Upper lobe of left lung (tissue), 4 donors: ENCODE measurements at regions not wholly inside any gene's neighbourhood (a gene's known extent, or its start where the extent isn't known, plus 50 kb on each side); places are given as distances from the start of the nearest gene placed in this dataset.

Experiments
- CTCF ChIP-seq, 6 experiments: fragments of 450-650 bp in 4 of 6; fragments of 200-600 bp in 2 of 6; sonication (generic) in 2 of 6; IDR thresholded peaks; one replicate each; pipeline ENCODE4 v1.5.1; 2016 to 2019; ENCODE audit warnings: antibody characterized with exemption in 6 of 6
- EP300 ChIP-seq, 4 donors: sonication (generic); formaldehyde crosslinking; IDR thresholded peaks; one replicate each; pipeline ENCODE4 v1.5.1; 2017; ENCODE audit warnings: antibody characterized with exemption in 4 of 4, control low read depth in 2 of 4

- TF ChIP-seq EP300 (IDR thresholded peaks at IDR 0.05) (no peak), CTCF (IDR thresholded peaks at IDR 0.05) (no peak)
These were observed 319.1 kb downstream of the BRD1 start for GRCh38 chr22:49508561-49508960.
